ENCODE measurements at regions not wholly inside any gene's neighbourhood (a gene's known extent, or its start where the extent isn't known, plus 50 kb on each side); places are given as distances from the start of the nearest gene placed in this dataset.

DNA sequence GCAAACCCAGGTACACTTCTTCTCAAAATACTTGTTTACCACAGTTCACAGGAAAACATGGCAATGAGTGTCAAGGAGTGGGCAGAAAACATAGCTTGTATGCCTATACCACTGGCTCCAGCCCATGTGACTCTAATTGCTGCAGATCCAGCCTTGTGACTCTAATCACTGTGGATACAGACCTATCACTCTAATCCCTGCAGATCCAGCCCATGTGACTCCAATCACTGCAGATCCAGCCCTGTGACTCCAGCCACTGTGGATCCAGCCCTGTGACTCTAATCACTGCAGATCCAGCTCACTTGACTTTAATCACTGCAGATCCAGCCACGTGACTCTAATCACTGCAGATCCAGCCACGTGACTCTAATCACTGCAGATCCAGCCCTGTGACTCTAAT lies 366.3 kb upstream of the IRX4 start:
- DNase-seq (ENCODE audit: low read depth in 2 of 2) = no peak

DNA sequence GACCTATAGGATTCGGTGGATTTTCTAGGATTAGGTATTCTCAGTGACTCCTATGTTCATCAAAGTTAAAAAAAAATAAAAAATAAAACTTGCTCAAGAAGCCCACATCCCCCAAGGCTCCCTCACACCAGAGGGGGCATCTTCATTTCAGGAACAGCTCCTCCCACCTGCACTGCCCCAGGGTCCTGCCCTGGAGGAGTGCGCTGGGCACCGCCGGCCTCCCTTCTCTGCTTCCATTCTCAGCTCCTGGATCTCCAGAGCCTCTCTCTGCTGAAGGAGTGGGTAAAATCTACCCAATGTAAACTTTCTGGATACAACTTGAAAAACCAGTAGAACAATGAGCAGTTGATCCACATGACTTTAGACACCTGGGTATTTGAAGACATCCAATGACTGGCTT lies 359.8 kb upstream of the IRX4 start:
- DNase-seq (ENCODE audit: low read depth in 2 of 2) = no peak

- DNase-seq (ENCODE audit: low read depth in 2 of 2) = no peak
Measured at GRCh38 chr5:2241842-2242241, 359.1 kb upstream of the IRX4 start.

- no peak for DNase-seq (ENCODE audit: low read depth in 2 of 2)
Measured at GRCh38 chr5:2240118-2240904, 357.6 kb upstream of the IRX4 start.

DNA sequence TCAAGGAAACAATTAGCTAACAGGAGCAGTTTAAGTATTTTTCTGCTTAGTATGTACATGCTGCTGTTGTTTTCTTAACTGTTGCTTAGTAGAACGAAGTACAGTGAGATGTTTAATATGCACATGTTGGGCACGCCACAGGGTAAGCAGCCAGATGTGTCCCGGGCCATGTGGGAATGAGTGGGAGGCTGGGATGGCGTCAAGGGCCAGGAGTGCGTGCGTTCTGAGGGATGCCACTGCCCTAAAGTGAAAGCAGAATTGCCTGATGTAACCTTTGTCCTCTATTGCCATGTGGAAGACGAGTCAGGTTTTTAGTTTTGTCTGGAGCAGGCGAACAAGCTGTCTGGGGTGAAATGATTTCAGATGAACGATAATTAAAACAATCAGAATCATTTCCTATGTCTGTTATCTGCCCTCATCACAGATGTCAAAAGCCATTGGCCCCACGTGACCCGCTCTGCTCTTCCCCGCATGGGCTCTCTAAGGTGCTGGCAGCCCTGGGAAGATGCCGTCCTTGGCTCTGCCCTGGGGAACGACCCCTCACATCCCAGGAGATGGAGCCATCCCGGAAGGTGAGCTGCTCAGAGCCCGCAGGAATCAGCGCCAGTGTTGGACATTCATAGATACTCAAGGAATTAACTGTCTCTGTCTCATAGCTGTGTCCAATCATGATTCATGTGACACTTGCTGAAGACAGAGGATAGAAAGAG lies 356.6 kb upstream of the IRX4 start:
- DNase-seq (ENCODE audit: low read depth in 2 of 2) = no peak

- no peak for DNase-seq (ENCODE audit: low read depth in 2 of 2)
Measured at GRCh38 chr5:2238732-2239131, 356.0 kb upstream of the IRX4 start.

- no peak for DNase-seq (ENCODE audit: low read depth in 2 of 2)
Measured at GRCh38 chr5:2227433-2227832, 344.7 kb upstream of the IRX4 start.

GRCh38 chr5:2224689-2225088 lies 342.0 kb upstream of the IRX4 start:
- no peak for DNase-seq (ENCODE audit: low read depth in 2 of 2)

GRCh38 chr5:2223303-2223702 lies 340.6 kb upstream of the IRX4 start:
- no peak for DNase-seq (ENCODE audit: low read depth in 2 of 2)

- DNase-seq (ENCODE audit: low read depth in 2 of 2) = no peak
Measured at GRCh38 chr5:2222246-2222992, 339.7 kb upstream of the IRX4 start.

- DNase-seq (ENCODE audit: low read depth in 2 of 2) = no peak
Measured at GRCh38 chr5:2221450-2221849, 338.7 kb upstream of the IRX4 start.

GRCh38 chr5:2220741-2221140 lies 338.0 kb upstream of the IRX4 start:
- no peak for DNase-seq (ENCODE audit: low read depth in 2 of 2)

- no peak for DNase-seq (ENCODE audit: low read depth in 2 of 2)
Measured at GRCh38 chr5:2219149-2219776, 336.5 kb upstream of the IRX4 start.

DNA sequence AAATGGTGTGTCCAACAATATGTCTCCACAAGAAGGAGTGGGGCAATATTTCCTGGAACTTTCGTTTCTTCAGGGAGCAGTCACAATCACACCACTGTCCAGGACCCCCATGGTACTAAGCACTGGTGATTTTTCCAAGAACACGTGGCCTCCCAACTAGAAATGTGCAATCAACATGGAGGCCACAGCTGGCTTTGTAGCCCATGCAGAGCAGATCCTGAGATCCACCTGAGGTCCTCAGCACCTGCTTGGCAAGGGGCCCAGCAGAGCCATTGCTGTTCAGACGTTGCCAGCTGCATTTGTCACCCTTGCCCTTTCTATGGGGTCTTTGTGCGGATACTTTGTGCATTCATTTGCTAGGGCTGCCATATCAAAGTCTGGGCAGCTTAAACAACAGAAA lies 334.5 kb upstream of the IRX4 start:
- no peak for DNase-seq (ENCODE audit: low read depth in 2 of 2)

GRCh38 chr5:2214910-2215590 lies 332.3 kb upstream of the IRX4 start:
- no peak for DNase-seq (ENCODE audit: low read depth in 2 of 2)

DNA sequence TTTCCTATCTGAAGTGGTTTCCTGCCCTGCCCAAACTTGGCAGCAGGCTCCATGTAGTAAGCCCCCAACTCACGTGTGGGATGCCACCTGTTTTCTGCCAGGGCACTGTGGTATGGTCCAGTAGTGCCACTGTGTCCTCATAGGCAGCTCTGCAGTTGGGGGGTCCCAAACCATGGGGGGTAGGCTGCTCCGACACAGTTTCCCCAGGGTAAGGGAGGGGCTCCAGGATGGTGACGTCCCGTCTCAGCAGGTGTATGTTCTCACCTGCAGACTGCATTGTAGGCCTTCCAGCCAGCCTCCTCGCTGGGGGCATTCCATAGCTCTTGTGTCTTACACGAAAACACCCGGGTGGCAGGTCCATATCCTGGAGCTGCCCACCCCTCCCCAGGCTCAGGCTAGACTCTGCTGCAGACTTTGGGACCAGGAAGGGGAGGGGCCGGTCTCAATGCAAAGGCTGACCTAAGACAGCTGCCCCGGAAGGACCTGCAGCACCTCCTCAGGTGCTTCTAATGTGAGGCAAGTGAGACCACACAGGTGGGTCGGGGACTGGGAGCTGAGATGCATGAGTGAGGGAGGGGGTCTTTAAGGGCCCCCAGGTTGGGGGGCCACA lies 330.5 kb upstream of the IRX4 start:
- DNase-seq (ENCODE audit: low read depth in 2 of 2) = no peak

GRCh38 chr5:2212481-2212880 lies 329.8 kb upstream of the IRX4 start:
- no peak for DNase-seq (ENCODE audit: low read depth in 2 of 2)

DNA sequence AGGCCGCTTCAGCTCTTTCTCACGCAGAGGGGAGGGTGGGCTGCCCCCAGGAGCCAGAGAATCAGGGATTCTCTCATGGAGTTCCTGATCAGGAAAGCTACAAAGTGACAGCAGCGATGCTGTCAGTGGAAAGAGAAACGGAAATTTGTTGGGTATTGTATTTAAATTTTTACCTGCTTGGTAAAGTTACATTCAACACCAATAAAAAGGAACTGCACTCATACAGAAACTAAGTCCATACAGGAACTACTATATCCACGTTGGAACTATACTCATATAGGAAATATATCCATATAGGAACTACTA lies 325.5 kb upstream of the IRX4 start:
- no peak for DNase-seq (ENCODE audit: low read depth in 2 of 2)

DNA sequence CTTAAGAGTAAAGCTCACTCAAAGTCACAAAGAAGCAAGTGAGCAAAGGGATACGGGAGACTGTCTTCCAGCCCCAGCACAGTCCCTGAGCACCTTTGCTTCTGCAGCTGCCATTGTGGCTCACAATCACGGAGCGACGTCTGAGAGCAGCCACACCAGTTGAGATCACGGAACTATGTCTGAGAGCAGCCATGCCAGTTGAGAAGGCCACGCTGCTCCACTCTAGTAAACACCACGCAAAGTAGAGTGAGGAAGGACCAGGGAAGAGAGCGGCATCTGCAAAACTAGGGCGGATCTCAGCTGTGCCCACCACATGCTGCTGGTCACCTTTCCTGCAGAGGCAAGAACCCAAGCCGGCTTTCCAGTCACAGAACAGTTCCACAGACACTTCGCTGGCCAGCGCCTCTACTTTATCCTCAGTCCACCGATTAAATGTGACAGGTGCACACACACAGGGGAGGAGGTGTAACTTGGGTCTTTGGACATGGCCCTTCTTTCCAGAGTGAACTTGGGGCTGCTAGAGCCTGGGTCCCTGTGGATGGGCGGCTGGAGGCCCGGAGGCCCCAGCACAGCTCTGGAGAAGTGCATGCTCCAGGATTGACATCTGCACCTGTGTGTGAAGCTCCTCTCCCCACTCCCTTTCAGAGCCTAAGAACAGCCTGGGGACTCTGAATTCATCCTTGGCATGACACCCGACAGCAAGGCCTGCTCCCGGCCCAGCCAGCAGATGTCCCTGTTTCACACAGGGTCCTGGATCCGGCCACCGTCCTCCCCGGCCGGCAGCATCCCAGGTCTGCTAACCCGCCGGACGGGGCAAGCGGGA lies 324.9 kb upstream of the IRX4 start:
- DNase-seq (ENCODE audit: low read depth in 2 of 2) = no peak

DNA sequence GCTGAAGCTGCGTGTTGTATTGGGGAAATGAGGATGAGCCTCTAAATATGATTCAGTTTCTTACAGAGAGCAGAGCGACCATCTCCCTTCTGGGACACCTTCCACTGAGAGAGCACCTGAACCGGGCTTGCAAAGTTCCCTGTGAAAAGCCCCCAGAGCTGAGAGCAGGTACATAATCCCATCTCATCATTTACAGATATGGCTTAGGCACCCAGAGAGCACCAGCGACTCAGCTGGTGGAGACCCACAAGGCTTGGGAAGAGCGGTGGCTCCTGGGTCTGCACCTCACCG lies 324.3 kb upstream of the IRX4 start:
- DNase-seq (ENCODE audit: low read depth in 2 of 2) = no peak
